ENCODE measurements at regions not wholly inside any gene's neighbourhood (a gene's known extent, or its start where the extent isn't known, plus 50 kb on each side); places are given as distances from the start of the nearest gene placed in this dataset.

DNA sequence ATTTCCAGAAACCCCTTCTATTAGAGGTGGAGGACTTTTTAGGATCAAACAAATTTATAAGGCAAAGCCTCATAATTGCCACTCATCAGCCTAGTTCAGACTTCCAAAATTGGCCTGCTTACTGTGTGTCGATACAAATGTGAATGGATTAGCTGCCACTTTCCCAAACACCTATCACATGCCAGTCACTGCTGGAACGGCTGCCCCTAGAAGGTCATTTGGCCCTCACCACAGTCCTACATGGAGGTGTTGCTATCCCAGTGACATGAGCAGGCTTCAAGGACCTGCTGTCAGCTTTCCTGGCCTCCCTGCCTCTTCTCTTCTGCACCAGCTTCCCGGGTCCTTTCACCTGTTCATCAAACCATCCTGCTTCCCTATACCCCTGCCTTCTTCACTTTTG is 279.2 kb upstream of the SKOR2 start:
- TF ChIP-seq, protein P1, sequence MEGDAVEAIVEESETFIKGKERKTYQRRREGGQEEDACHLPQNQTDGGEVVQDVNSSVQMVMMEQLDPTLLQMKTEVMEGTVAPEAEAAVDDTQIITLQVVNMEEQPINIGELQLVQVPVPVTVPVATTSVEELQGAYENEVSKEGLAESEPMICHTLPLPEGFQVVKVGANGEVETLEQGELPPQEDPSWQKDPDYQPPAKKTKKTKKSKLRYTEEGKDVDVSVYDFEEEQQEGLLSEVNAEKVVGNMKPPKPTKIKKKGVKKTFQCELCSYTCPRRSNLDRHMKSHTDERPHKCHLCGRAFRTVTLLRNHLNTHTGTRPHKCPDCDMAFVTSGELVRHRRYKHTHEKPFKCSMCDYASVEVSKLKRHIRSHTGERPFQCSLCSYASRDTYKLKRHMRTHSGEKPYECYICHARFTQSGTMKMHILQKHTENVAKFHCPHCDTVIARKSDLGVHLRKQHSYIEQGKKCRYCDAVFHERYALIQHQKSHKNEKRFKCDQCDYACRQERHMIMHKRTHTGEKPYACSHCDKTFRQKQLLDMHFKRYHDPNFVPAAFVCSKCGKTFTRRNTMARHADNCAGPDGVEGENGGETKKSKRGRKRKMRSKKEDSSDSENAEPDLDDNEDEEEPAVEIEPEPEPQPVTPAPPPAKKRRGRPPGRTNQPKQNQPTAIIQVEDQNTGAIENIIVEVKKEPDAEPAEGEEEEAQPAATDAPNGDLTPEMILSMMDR (conservative IDR thresholded peaks at IDR 0.05) = no peak
- TF ChIP-seq EZH2 (IDR thresholded peaks at IDR 0.05; ENCODE audit: low read depth) = no peak
